ENCODE measurements at regions not wholly inside any gene's neighbourhood (a gene's known extent, or its start where the extent isn't known, plus 50 kb on each side); places are given as distances from the start of the nearest gene placed in this dataset.

DNA sequence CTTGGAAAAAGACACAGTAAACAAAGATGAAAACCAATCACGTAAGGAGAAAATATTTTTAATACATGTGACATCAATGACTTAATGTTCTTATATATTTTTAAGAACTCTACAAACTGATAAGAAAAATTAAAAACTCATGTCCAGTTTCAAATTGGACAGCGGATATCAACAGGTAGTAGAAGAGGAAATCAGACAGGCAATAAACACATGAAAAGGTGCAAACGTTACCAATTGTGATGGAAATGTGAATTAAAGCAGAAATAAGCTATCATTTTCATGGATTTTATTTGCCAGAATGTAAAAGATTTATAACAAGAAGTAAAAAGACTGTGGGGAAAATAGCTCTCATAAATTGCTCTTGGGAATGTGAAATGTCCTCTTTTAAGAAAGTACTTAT lies 382.3 kb downstream of the DLEU7 start:
- TF ChIP-seq, protein P1, sequence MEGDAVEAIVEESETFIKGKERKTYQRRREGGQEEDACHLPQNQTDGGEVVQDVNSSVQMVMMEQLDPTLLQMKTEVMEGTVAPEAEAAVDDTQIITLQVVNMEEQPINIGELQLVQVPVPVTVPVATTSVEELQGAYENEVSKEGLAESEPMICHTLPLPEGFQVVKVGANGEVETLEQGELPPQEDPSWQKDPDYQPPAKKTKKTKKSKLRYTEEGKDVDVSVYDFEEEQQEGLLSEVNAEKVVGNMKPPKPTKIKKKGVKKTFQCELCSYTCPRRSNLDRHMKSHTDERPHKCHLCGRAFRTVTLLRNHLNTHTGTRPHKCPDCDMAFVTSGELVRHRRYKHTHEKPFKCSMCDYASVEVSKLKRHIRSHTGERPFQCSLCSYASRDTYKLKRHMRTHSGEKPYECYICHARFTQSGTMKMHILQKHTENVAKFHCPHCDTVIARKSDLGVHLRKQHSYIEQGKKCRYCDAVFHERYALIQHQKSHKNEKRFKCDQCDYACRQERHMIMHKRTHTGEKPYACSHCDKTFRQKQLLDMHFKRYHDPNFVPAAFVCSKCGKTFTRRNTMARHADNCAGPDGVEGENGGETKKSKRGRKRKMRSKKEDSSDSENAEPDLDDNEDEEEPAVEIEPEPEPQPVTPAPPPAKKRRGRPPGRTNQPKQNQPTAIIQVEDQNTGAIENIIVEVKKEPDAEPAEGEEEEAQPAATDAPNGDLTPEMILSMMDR (IDR thresholded peaks at IDR 0.05; ENCODE audit: insufficient read depth, low read length, poor library complexity, severe bottlenecking), result no peak
- TF ChIP-seq EZH2phosphoT487 (conservative IDR thresholded peaks at IDR 0.05; ENCODE audit: low read length), result no peak

Measured in SU-DHL-6 (cell line).